Sigmoid colon (tissue), 6 donors: ENCODE measurements at regions not wholly inside any gene's neighbourhood (a gene's known extent, or its start where the extent isn't known, plus 50 kb on each side); places are given as distances from the start of the nearest gene placed in this dataset.
"Not testable (repeated sequence)": the region's sequence is repeated elsewhere in the genome, so short reads cannot be mapped to it uniquely, and the experiment has no call there.

Experiments used
- DNase-seq: peaks from one replicate; pipeline ENCODE4 v3.0.0-alpha.2; 2019
- H3K27ac ChIP-seq, 4 donors: fragments of 200-600 bp; sonication (generic); one replicate each; pipeline ENCODE4 v1.5.1; 2016 to 2019; ENCODE audit warnings: mild to moderate bottlenecking in 1 of 4
- H3K27me3 ChIP-seq, 3 donors: fragments of 200-600 bp; sonication (generic); one replicate each; pipeline ENCODE4 v1.5.1; 2019; ENCODE audit warnings: mild to moderate bottlenecking in 1 of 3
- H3K36me3 ChIP-seq, 4 donors: fragments of 200-600 bp; sonication (generic); one replicate each; pipeline ENCODE4 v1.5.1; 2016 to 2019
- H3K4me1 ChIP-seq, 4 donors: fragments of 200-600 bp; sonication (generic); one replicate each; pipeline ENCODE4 v1.5.1; 2017 to 2019
- H3K4me3 ChIP-seq, 4 donors: fragments of 200-600 bp; sonication (generic); one replicate each; pipeline ENCODE4 v1.5.1; 2017 to 2019; ENCODE audit warnings: mild to moderate bottlenecking in 2 of 4, moderate library complexity in 1 of 4
- H3K9me3 ChIP-seq, 4 donors: fragments of 200-600 bp in 3 of 4; sonication (generic) in 3 of 4; one replicate each; pipeline versions ENCODE4 v1.5.1 to v1.6.1; 2013 to 2019
- EP300 ChIP-seq, 4 donors: sonication (generic); formaldehyde crosslinking; IDR thresholded peaks; one replicate each; pipeline ENCODE4 v1.6.1; 2017; ENCODE audit warnings: antibody characterized with exemption in 4 of 4
- POLR2A ChIP-seq, 2 donors: fragments of 450-650 bp; IDR thresholded peaks; one replicate each; pipeline ENCODE4 v1.6.1; 2016; ENCODE audit warnings: antibody characterized with exemption in 2 of 2, mild to moderate bottlenecking in 2 of 2, moderate library complexity in 2 of 2
- POLR2AphosphoS5 ChIP-seq, 4 donors: sonication (generic); formaldehyde crosslinking; IDR thresholded peaks; one replicate each; pipeline ENCODE4 v1.6.1; 2017; ENCODE audit warnings: antibody characterized with exemption in 4 of 4
- WGBS, 2 donors: extraction: QIAGEN DNeasy Blood & Tissue Kit; methylation state at CpG; one replicate each; pipeline ENCODE4 v1.1.7; 2013; 5-methylcytosine and 5-hydroxymethylcytosine counted together
- intact Hi-C: fragments of 100-400 bp; cut with DNase I; formaldehyde crosslinking; loops from one replicate; pipeline ENCODE4 v1.15.1; 2023
- TF ChIP-seq, protein P1 (sequence below), 4 experiments: fragments of 450-650 bp in 3 of 4; fragments of 200-600 bp in 1 of 4; IDR thresholded peaks; one replicate each; pipeline ENCODE4 v1.5.1; 2016 to 2019; ENCODE audit warnings: antibody characterized with exemption in 4 of 4, mild to moderate bottlenecking in 3 of 4, moderate library complexity in 2 of 4
- donor health status: healthy with polysubstance abuse.
- donor health status: healthy.

DNA sequence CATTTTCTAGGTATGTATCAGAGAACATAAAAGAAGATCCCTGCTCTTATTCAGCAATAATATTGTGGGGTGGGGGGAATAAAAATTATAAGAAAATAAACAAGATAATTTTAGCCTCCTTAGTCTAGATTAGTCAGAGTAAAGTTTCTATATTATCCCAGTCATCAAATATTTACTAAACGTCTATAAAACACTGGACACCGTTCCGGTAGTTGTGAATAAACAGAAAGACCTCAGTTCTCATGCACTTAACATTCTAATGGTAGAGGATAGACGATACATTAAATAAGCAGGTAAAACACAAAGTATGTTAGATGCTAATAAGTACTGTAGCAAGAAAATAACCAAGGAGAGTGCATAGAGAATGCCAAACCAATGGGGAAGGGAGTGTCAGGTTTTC, 425.0 kb downstream of the GBE1 start:
- H3K27me3 ChIP-seq, result no peaks in the 10 kb centered on the region
- no peak for TF ChIP-seq EP300 (IDR thresholded peaks at IDR 0.05)
- TF ChIP-seq POLR2AphosphoS5 (IDR thresholded peaks at IDR 0.05), result no peak
- H3K36me3 ChIP-seq, result no peaks in the 10 kb centered on the region
- no peaks in the 10 kb centered on the region for H3K4me1 ChIP-seq
- WGBS, 2 donors, result 11 to 61% methylated on average over 4 of the region's 4 CpGs
- no peaks in the 10 kb centered on the region for H3K9me3 ChIP-seq
- intact Hi-C loops, result no loop called here
- no peak overlapping the region for H3K27ac ChIP-seq
- H3K4me3 ChIP-seq, result no peak overlapping the region
- no peak for DNase-seq

DNA sequence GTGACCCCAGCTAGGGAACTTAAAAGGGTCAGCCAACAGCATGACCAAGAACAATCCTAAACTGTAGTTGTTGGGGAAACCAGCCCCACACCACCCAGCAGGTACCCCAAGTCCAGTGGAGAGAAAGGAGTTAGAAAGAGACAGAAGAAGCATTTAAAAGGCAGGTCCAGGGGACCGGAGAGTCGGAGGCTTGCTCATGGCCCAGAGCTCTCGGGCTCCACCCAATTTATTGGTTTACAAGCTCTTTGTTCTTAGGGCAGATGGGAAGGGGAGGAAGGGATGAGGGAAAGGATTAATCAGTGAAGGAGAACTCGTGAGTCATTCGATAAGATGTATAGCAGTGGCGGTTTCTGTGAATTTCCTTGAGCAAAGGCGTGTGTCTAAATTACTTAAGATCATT, 431.6 kb downstream of the GBE1 start:
- H3K4me3 ChIP-seq, H3K9me3 ChIP-seq, intact Hi-C loops, DNase-seq, H3K27me3 ChIP-seq, H3K36me3 ChIP-seq, H3K27ac ChIP-seq, H3K4me1 ChIP-seq: not testable (repeated sequence)
- WGBS, 2 donors, result 30 to 81% methylated on average over 7 of the region's 7 CpGs

DNA sequence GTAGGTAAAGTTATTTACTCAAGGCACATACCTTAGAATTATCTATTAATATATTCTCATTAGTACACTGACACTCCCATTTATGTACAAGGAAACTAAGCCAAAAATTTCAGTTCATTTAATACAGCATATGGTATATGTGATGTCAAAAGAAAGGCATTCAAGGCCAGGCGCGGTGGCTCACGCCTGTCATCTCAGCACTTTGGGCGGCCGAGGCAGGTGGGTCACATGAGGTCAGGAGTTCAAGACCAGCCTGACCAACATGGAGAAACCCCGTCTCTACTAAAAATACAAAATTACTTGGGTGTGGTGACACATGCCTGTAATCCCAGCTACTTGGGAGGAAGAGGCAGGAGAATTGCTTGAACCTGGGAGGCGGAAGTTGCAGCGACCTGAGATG, 435.2 kb downstream of the GBE1 start:
- Histone ChIP-seq H3K9me3 (no peaks in the 10 kb centered on the region), H3K27me3 (no peaks in the 10 kb centered on the region), H3K4me3 (no peak overlapping the region), H3K36me3 (no peaks in the 10 kb centered on the region), H3K4me1 (no peaks in the 10 kb centered on the region), H3K27ac (no peak overlapping the region)
- no peak for DNase-seq
- 91 to 94% methylated on average over 8 of the region's 8 CpGs for WGBS, 2 donors
- no peak for TF ChIP-seq POLR2AphosphoS5 (IDR thresholded peaks at IDR 0.05)
- no peak for TF ChIP-seq POLR2A (IDR thresholded peaks at IDR 0.05)
- TF ChIP-seq, protein P1, sequence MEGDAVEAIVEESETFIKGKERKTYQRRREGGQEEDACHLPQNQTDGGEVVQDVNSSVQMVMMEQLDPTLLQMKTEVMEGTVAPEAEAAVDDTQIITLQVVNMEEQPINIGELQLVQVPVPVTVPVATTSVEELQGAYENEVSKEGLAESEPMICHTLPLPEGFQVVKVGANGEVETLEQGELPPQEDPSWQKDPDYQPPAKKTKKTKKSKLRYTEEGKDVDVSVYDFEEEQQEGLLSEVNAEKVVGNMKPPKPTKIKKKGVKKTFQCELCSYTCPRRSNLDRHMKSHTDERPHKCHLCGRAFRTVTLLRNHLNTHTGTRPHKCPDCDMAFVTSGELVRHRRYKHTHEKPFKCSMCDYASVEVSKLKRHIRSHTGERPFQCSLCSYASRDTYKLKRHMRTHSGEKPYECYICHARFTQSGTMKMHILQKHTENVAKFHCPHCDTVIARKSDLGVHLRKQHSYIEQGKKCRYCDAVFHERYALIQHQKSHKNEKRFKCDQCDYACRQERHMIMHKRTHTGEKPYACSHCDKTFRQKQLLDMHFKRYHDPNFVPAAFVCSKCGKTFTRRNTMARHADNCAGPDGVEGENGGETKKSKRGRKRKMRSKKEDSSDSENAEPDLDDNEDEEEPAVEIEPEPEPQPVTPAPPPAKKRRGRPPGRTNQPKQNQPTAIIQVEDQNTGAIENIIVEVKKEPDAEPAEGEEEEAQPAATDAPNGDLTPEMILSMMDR (IDR thresholded peaks at IDR 0.05), result no peak
- TF ChIP-seq EP300 (IDR thresholded peaks at IDR 0.05), result no peak
- intact Hi-C loops, result no loop called here

- Histone ChIP-seq H3K4me1 (no peaks in the 10 kb centered on the region), H3K9me3 (no peaks in the 10 kb centered on the region), H3K27ac (no peak overlapping the region), H3K36me3 (no peaks in the 10 kb centered on the region), H3K4me3 (no peak overlapping the region), H3K27me3 (no peaks in the 10 kb centered on the region)
- intact Hi-C loops, result no loop called here
- DNase-seq, result no peak
- TF ChIP-seq, protein P1 (IDR thresholded peaks at IDR 0.05), result no peak
- TF ChIP-seq EP300 (IDR thresholded peaks at IDR 0.05), result no peak
- no peak for TF ChIP-seq POLR2A (IDR thresholded peaks at IDR 0.05)
- TF ChIP-seq POLR2AphosphoS5 (IDR thresholded peaks at IDR 0.05), result no peak
These were observed 440.6 kb downstream of the GBE1 start for GRCh38 chr3:81320862-81321261.

- DNase-seq, result no peak
- Histone ChIP-seq H3K9me3 (no peaks in the 10 kb centered on the region), H3K27ac (no peak overlapping the region), H3K4me1 (no peaks in the 10 kb centered on the region), H3K4me3 (no peak overlapping the region), H3K36me3 (no peaks in the 10 kb centered on the region), H3K27me3 (no peaks in the 10 kb centered on the region)
- no peak for TF ChIP-seq POLR2A (IDR thresholded peaks at IDR 0.05)
- TF ChIP-seq POLR2AphosphoS5 (IDR thresholded peaks at IDR 0.05), result no peak
- no peak for TF ChIP-seq EP300 (IDR thresholded peaks at IDR 0.05)
- TF ChIP-seq, protein P1 (IDR thresholded peaks at IDR 0.05), result no peak
- intact Hi-C loops, result no loop called here
These were observed 446.4 kb downstream of the GBE1 start for GRCh38 chr3:81315030-81315429.

GRCh38 chr3:81311321-81311720, 450.1 kb downstream of the GBE1 start:
- no peak for DNase-seq
- H3K27me3 ChIP-seq, result no peaks in the 10 kb centered on the region
- TF ChIP-seq POLR2A (IDR thresholded peaks at IDR 0.05) (no peak), EP300 (IDR thresholded peaks at IDR 0.05) (no peak), POLR2AphosphoS5 (IDR thresholded peaks at IDR 0.05) (no peak)
- TF ChIP-seq, protein P1 (IDR thresholded peaks at IDR 0.05), result no peak

More at GRCh38 chr3:81311321-81311720, 450.1 kb downstream of the GBE1 start:
- Histone ChIP-seq H3K4me1 (no peaks in the 10 kb centered on the region), H3K36me3 (no peaks in the 10 kb centered on the region), H3K27ac (no peak overlapping the region), H3K9me3 (no peaks in the 10 kb centered on the region), H3K4me3 (no peak overlapping the region)
- intact Hi-C loops, result no loop called here
